SU-DHL-6 (cell line): ENCODE measurements at regions not wholly inside any gene's neighbourhood (a gene's known extent, or its start where the extent isn't known, plus 50 kb on each side); places are given as distances from the start of the nearest gene placed in this dataset.

Source experiments
- H2AFZ ChIP-seq: fragments of 200-600 bp; sonication (generic); 2 replicates; pipeline ENCODE4 v1.6.1; 2014; ENCODE audit warnings: low read depth, mild to moderate bottlenecking, moderate library complexity, mixed read lengths, antibody characterized with exemption, low read length; ENCODE audit not compliant: severe bottlenecking
- H3F3A ChIP-seq: fragments of 200-600 bp; shearing (Covaris generic); 2 replicates; pipeline ENCODE4 v1.6.0; 2016; ENCODE audit warnings: antibody characterized with exemption, mild to moderate bottlenecking; ENCODE audit not compliant: insufficient read depth
- H3K27ac ChIP-seq: fragments of 200-600 bp; sonication (generic); 2 replicates; pipeline ENCODE4 v1.5.1; 2016; ENCODE audit warnings: low read depth, mild to moderate bottlenecking, low read length, moderate library complexity, mixed read lengths
- H3K27me3 ChIP-seq: fragments of 200-600 bp; sonication (generic), shearing (Covaris generic); 2 replicates; pipeline ENCODE4 v1.6.0; 2014; ENCODE audit warnings: mild to moderate bottlenecking, low read length
- H3K36me3 ChIP-seq: fragments of 200-600 bp; sonication (generic); 2 replicates; pipeline ENCODE4 v1.6.1; 2014; ENCODE audit warnings: mild to moderate bottlenecking, low read length, mixed read lengths
- H3K4me2 ChIP-seq: fragments of 300-600, 200-600 bp; shearing (Covaris generic), sonication (generic); 2 replicates; pipeline ENCODE4 v1.6.0; 2014; ENCODE audit warnings: low read length, low read depth, mild to moderate bottlenecking; ENCODE audit not compliant: poor library complexity, severe bottlenecking
- H3K4me3 ChIP-seq: fragments of 200-600 bp; sonication (generic); 2 replicates; pipeline ENCODE4 v1.5.1; 2014; ENCODE audit warnings: antibody characterized with exemption, low read length, mild to moderate bottlenecking, mixed read lengths; ENCODE audit not compliant: insufficient read depth, poor library complexity, severe bottlenecking
- H3K79me2 ChIP-seq: fragments of 200-600 bp; sonication (generic); 2 replicates; pipeline ENCODE4 v1.6.1; 2014; ENCODE audit warnings: mild to moderate bottlenecking, low read length, moderate library complexity; ENCODE audit not compliant: insufficient read depth
- H3K9ac ChIP-seq: fragments of 200-600 bp; sonication (generic); 2 replicates; pipeline ENCODE4 v1.7.0; 2014; ENCODE audit warnings: mild to moderate bottlenecking, low read length
- H3K9me2 ChIP-seq: fragments of 200-600 bp; sonication (generic); replicated peaks from 2 replicates; pipeline ENCODE4 v1.6.1; 2014; ENCODE audit warnings: low read length; ENCODE audit not compliant: insufficient read depth
- H3K9me3 ChIP-seq: fragments of 200-600 bp; sonication (generic); 2 replicates; pipeline ENCODE4 v1.6.1; 2014; ENCODE audit warnings: low read length, mixed read lengths; ENCODE audit not compliant: insufficient read depth
- H4K20me1 ChIP-seq: fragments of 200-600 bp; sonication (generic); 2 replicates; pipeline ENCODE4 v1.6.1; 2014; ENCODE audit warnings: low read depth, mild to moderate bottlenecking, antibody characterized with exemption, low read length, moderate library complexity, mixed read lengths
- CTCF ChIP-seq: fragments of 200-600 bp; sonication (generic); IDR thresholded peaks from one replicate; pipeline ENCODE4 v1.5.1; 2017; ENCODE audit warnings: antibody characterized with exemption, mild to moderate bottlenecking, low read length, moderate library complexity; ENCODE audit not compliant: insufficient read depth, poor library complexity, severe bottlenecking
- EZH2phosphoT487 ChIP-seq: fragments of 200-600 bp; sonication (generic), shearing (Covaris generic); conservative IDR thresholded peaks from 2 replicates; pipeline ENCODE4 v1.6.1; 2018; ENCODE audit warnings: mild to moderate bottlenecking, antibody characterized with exemption, low read length, moderate library complexity, mixed read lengths

DNA sequence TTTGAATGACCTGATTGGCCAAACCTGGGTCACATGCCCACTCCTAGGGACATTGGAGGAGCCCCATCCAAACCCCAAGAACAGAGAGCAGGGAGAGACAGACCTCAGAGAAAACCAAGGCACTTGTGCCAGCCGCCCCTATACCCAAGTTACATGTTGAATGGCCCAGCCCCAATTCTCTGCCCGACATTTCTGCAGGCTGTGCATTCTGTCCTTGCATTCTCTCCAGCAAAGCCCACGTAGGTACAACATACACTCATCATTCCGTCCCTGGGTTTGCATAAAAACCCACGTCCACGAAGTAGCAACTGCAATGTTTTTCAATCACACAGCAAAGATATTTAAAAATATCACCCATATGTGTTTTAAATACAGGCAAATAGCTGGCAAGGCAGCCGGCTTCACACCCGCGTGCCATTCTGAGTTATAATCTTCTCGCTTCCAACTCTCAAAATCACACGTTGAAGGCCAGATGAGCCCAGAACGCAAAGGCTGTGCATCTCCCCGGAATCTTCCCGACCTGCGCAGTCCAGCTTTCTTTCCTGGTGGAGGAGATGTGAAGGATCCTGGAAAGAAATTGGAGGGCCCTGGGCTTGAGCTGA is 91.7 kb upstream of the MYL2 start:
- Histone ChIP-seq H3K4me3 (no peak overlapping the region), H3K79me2 (no peaks in the 10 kb centered on the region), H4K20me1 (no peaks in the 10 kb centered on the region), H3K9me2 (no peaks in the 10 kb centered on the region), H2AFZ (no peak overlapping the region), H3K4me2 (no peak overlapping the region), H3K27ac (no peak overlapping the region), H3K36me3 (no peaks in the 10 kb centered on the region), H3F3A (no peaks in the 10 kb centered on the region), H3K9me3 (no peaks in the 10 kb centered on the region), H3K27me3 (no peaks in the 10 kb centered on the region), H3K9ac (no peak overlapping the region)
- TF ChIP-seq EZH2phosphoT487 (no peak), CTCF (no peak)

GRCh38 chr12:111010916-111011657 is 90.7 kb upstream of the MYL2 start:
- H3K9ac ChIP-seq = no peak overlapping the region
- H3K4me2 ChIP-seq = no peak overlapping the region
- no peaks in the 10 kb centered on the region for H4K20me1 ChIP-seq
- no peaks in the 10 kb centered on the region for H3K36me3 ChIP-seq
- H3K27ac ChIP-seq = no peak overlapping the region
- no peak for TF ChIP-seq EZH2phosphoT487
- TF ChIP-seq CTCF = no peak
- no peak overlapping the region for H3K4me3 ChIP-seq
- no peaks in the 10 kb centered on the region for H3K27me3 ChIP-seq
- no peaks in the 10 kb centered on the region for H3K9me3 ChIP-seq
- no peaks in the 10 kb centered on the region for H3K79me2 ChIP-seq
- H3F3A ChIP-seq = no peaks in the 10 kb centered on the region
- H3K9me2 ChIP-seq = no peaks in the 10 kb centered on the region
- no peak overlapping the region for H2AFZ ChIP-seq

- Histone ChIP-seq H3K4me2 (no peak overlapping the region), H3F3A (no peaks in the 10 kb centered on the region), H3K27ac (no peak overlapping the region), H3K9me2 (no peaks in the 10 kb centered on the region), H3K79me2 (no peaks in the 10 kb centered on the region), H3K4me3 (no peak overlapping the region), H4K20me1 (no peaks in the 10 kb centered on the region), H3K9me3 (no peaks in the 10 kb centered on the region), H3K36me3 (no peaks in the 10 kb centered on the region), H2AFZ (no peak overlapping the region), H3K27me3 (no peaks in the 10 kb centered on the region), H3K9ac (no peak overlapping the region)
- TF ChIP-seq EZH2phosphoT487 = no peak
- TF ChIP-seq CTCF = no peak
Measured at GRCh38 chr12:111010061-111010460, 89.7 kb upstream of the MYL2 start.
